NCI-H1694 treated with DMSO at 0.1 percent for 48 hours (cell line): ENCODE measurements at regions not wholly inside any gene's neighbourhood (a gene's known extent, or its start where the extent isn't known, plus 50 kb on each side); places are given as distances from the start of the nearest gene placed in this dataset.
"Not testable (repeated sequence)": the region's sequence is repeated elsewhere in the genome, so short reads cannot be mapped to it uniquely, and the experiment has no call there.

Experiments used
- DNase-seq: peaks from one replicate; lab custom pipeline; 2025; lab: John Stamatoyannopoulos, UW

GRCh38 chr5:152051499-152052454, 127.1 kb upstream of the GLRA1 start:
- no peak for DNase-seq

GRCh38 chr5:152046361-152046760, 121.7 kb upstream of the GLRA1 start:
- no peak for DNase-seq

- DNase-seq, result not testable (repeated sequence)
Observed at GRCh38 chr5:152038856-152039255, 114.2 kb upstream of the GLRA1 start.

GRCh38 chr5:152026328-152027024, 101.8 kb upstream of the GLRA1 start:
- not testable (repeated sequence) for DNase-seq

- DNase-seq, result no peak
Observed at GRCh38 chr5:152016421-152016820, 91.8 kb upstream of the GLRA1 start.

GRCh38 chr5:152007653-152008335, 83.1 kb upstream of the GLRA1 start:
- DNase-seq, result no peak

- no peak for DNase-seq
Observed at GRCh38 chr5:152004095-152004494, 79.4 kb upstream of the GLRA1 start.
